ENCODE measurements at regions not wholly inside any gene's neighbourhood (a gene's known extent, or its start where the extent isn't known, plus 50 kb on each side); places are given as distances from the start of the nearest gene placed in this dataset.

DNA sequence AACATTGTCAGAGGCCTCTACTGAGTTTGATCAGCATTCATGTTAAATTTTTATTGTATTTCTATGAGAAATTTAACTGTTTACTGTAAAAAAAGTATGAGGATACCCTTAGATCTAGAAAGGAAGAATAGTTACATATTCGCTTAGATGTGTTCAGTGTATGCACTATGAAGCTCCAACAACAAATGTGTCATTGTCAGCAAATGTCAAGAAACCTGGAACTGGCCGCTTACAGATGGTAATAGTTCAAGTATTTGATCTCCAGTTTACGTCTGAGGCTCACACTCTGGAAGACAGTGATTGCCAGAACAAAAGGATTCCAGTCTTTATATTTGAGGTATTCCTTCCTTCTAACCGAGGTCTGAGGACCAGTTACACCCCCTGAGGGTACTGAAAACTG lies 921.2 kb upstream of the LRRTM1 start:
- DNase-seq (ENCODE audit: low read depth): no peak

DNA sequence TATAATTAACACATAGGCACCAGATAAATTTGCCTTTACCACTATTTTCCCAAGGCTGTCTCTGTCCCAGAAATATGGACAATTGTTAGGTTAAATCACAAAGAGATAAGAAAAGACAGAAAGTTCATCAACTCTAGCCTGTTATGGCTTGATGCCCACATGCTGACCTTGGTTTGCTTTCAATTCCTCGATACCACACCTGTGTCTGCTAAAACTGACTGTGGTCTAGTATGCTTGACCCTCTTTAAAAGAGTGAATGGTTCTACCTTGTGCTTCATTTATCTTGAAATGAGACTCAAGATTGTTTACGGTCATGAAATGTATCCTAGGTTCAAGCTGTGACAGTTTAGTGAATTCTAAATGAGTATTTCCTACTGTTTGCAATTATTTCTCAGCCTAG lies 909.0 kb upstream of the LRRTM1 start:
- no peak for DNase-seq (ENCODE audit: low read depth)

DNA sequence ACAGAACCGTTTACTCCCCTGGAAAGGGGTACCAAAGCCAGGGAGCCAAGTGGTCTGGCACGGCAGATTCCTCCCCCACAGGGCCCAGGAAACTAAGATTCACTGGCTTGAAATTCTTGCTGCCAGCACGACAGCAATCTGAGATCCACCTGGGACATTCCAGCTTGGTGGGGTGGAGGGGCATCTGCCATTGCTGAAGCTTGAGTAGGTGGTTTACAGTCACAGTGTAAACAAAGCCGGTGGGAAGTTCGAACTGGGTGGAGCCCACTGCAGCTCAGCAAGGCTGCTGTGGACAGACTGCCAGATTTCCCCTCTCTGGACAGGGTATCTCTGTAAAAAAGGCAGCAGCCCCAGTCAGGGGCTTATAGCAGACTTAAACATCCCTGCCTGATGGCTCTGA lies 901.7 kb upstream of the LRRTM1 start:
- DNase-seq (ENCODE audit: low read depth): no peak

DNA sequence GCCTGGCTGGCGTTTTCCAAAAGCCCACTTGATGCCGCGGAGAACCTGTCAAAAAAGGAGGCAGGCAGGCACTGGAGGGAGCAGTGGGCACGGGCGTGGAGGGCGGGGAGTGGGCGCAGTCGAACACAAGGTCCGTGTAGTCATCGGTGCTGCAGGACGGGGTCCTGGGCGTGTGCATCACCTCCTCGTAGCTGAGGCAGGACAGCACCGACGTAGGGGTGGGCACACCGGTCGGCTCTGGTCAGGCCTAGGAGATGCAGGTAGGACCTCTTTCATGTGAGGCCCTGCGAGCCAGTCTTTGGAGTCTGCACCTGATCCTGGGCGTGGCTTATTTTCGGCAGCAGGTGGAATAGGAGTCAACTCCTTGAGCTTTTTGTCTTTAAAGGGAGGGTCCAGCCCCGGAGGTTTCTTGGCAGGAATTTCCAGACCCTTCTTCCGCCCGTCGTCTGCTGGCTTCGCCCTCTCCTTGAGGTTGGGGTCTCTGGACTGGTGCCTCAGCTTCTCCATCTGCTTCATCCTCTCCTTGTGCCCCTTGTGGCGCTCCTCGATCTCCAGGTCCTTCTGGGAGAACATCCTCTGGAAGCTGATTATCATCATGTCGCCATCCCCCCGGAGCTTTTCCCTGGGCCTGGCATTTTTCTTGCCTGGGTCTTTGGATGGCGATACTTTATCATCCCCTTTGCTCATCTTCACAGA lies 892.5 kb upstream of the LRRTM1 start:
- no peak for DNase-seq (ENCODE audit: low read depth)

DNA sequence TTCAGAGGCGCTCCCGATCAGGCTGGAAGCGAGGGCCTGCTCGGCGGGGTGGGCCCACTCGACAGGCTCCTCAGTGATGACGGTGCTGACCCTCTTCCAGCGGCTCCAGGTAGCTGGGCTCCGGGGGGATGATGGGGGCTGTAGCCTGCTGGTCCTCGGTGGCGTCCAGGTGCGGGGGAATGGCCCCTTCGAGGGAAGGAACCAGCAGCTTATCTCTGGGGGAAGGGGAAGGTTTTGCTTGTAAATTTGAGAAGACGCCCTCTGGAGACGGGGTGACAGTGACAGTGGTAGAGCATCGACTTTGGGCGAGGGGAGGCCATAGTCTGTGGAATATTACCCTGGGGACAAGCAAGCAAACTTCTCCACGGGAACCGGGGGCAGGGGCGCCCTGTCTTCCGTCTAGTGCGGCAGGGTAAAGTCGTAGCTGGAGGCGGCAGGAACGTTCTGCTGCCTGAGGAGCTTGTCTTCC lies 891.9 kb upstream of the LRRTM1 start:
- DNase-seq (ENCODE audit: low read depth): no peak

DNA sequence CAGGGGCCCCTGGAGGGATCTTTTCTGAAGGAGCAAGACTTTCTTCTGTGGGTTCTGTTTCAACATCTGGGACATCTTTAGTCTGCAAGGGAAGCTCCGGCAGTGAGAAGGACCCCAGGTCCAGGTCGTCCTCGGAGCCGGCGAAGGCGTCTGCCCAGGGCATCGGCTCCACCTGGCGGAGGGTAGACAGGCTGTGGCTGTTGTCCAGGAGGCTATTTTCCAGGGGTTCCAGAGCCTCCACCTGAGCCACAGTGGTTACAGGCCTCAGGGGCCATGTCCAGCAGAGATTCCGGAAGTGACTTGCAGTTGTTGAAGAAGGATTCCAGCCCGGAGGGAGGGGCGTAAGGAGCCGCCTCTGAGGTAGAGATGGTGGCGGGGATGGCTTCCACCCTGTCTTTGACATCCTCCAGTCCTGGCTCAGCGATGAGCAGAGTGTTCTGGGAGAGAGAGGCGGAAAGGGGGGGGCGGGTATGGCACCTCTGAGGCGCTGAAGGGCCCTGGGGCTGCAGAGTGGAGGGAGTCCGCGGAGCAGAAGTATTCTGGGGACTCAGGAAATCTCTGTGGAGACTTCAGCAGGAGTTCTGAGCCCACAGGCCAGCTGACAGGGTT lies 891.3 kb upstream of the LRRTM1 start:
- no peak for DNase-seq (ENCODE audit: low read depth)

DNA sequence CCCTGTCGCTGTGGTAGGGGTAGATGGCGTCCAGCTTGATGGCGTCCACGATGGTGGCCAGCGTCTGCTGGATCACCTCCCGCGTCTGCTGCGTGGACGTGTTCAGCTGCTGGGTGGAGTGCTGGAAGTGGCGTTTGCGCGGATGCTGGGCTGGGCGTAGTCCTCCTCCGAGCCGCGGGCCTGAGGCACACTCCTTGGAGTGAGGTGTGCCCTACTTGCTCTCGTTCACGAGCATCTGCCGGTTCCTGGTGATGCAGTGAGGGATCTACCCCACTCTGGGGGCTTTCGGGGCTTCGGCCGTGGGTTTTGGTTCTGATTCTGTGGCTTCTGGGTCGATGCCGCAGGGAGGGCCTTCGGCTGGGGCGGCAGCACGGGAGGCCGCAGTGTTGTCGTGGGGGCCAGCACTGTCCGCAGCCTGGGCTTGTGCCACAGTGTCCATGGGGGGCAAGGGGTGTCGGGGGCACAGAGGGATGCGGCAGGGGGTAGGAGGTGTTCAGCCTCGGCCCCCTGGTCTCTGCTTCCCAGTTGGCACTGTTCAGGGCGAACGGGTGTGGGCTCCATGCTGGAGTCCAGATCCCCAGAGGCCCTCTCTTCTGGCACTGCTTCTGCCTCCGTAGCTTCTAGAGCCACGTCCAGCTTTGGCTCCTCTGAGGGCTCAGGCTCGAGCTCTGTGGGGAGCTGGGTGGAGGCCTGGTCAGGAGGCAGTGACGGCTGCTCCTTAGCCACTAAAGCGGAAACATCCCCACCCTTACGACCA lies 890.6 kb upstream of the LRRTM1 start:
- DNase-seq (ENCODE audit: low read depth): no peak

DNA sequence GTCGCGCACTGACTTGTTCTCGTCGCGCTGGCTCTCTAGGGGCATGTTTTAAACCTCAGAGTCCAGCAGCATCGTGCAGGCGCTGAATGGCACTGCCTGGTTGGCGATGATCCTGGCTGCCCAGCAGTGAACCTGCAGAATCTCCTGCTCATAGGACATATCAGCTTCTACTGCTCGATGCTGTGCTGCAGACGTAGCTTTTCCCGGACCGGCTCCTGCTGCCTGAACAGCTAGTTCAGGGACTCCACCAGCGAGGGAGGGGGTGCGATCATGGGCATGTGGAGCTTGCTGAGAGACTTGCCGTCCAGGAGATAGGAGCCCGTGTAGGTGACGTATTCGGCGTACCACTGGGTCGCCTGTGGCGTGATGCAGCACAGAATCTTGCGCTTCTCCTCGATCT lies 890.0 kb upstream of the LRRTM1 start:
- no peak for DNase-seq (ENCODE audit: low read depth)

DNA sequence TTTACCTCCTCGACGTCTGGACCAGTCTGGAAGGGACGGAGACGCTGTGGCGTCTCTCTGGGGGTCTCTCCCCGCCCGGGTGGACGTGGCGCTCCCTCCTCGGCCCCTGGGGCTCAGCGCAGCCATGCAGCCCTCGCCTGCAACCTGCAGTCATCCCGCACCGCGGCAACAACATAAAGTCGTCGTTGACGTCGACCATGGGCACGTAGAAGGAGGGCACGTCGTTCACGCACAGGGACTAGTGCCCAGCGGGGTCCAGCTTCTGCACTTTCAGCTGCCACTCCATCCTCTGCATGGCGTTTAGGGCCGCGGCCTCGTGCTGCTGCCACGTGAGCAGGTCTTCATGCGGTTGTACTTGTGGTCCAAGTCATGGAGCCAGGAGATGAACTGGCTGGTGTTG lies 889.6 kb upstream of the LRRTM1 start:
- no peak for DNase-seq (ENCODE audit: low read depth)

DNA sequence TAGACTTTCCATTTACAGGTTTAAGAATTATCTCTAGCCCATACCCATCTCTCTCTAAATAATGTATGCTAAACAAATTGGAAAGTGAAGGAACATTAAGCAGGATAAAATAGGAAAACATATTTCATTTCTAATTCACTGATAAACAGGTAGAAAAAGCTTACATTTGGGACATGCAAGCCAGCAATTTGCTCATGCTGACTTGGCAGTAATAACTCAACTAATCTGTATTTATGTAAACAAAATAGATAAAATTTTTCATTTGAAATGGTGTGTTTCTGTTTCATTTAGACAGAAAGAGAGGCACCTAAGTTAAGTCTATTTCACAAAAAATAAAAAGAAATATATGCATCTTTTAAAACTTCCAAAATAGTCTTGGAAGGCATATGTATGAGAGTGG lies 877.3 kb upstream of the LRRTM1 start:
- DNase-seq (ENCODE audit: low read depth): no peak

DNA sequence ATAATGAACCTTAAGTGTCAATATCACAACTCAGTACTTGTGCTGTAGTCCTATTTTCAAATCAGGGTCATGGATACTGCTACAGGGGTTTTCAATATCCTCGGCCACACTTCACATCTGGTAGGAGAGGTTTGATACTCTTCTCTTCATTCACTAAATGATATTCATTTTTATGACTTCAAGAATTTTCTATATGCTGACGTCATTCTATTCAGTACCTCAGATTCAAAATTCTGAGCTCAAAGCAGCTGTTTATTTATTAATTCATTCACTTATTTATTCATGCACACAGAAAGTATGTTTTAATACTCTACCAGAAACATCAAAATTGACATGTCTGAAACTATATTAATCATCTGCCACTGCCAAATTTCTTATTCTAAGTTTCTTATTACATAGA lies 866.9 kb upstream of the LRRTM1 start:
- no peak for DNase-seq (ENCODE audit: low read depth)

DNA sequence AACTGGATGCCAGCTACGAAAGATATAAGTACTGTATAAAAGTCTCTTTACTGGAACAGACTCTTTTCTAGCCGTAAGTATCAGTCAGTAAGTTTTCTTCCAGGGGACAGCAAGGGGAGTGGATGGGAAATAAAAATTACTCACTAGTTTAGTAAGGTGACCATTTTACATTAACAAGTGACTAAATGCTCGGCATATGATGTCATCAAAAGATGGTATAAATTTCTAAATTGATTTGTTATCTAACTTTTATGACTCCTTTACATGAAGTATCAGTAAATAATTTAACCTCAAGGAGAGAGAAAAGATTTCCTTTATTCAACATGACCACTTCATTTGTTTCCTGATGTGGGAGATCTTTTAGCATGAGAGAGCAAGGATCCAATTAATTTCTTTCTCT lies 859.0 kb upstream of the LRRTM1 start:
- no peak for DNase-seq (ENCODE audit: low read depth)

DNA sequence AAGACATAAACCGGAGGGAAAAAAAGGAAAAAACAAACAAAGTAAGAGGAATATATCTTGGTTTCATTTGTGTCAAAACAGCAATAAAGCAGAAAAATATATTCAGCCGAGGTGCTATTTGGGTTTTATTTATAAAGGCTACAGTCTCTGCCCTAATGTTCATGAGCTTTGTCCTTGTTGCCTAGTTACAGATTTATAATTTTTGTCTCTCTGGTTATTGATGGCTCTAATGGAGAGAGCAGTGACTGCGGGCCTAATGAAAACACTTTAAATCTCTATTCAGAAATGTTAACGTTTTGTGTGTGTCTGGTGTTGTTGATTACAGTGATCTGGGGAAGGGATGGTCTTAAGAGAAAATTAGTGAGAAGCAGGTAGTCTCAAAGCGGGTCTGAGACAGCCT lies 854.0 kb upstream of the LRRTM1 start:
- DNase-seq (ENCODE audit: low read depth): no peak

DNA sequence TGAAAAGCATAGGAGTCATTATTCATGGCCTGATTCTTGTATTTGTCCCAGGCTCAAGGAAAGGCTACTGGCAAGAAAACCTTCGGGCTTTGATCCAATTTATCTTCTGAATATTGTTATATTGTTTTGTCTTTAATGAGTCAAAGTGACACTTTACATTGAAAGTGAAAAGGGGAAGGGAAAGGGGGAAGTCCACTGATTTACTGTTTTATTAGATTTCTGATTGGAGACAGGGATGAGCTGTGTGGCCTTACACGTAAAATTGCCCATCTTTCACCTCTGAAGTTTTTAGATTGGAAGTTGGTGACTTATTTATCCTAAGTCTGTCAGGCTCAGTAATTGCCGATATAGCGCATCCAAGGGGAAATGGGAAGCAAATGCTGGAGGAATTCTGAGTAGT lies 843.8 kb upstream of the LRRTM1 start:
- no peak for DNase-seq (ENCODE audit: low read depth)

DNA sequence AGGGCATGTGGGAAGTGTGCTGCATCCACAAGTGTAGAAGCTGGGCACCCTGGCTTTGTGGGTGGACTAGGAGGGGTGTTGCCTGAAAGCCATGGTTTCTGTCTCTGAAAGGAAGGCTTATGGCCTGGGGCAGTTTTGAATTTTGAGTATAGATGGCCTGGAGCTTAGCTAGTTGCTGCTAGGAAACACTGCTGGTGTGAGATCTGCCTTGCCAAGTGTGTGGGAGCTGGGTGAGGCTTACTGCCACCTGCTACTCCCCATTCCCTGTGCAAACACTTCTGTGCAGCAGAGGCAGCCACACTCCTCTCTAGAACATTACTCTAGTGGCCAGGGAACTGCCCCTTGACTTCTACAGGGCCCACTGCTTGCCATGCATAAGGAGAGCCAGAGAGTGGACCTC lies 831.7 kb upstream of the LRRTM1 start:
- DNase-seq (ENCODE audit: low read depth): no peak

DNA sequence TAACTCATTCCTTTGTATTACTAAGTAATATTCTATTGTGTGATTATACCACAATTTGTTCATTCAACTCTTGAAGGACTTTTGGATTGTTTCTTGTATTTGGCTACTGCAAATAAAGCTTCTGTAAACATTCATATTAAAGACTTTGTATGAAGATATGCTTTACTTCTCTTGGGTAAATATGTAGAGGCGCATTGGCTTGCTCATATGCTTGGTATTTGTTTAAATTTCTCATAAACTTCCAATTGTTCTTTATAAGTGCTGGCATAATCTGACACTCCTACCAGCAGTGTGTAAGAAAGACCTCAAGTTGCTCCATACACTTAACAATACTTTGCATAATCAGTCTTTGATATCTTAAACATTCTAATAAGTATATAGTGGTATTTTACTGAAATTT lies 792.8 kb upstream of the LRRTM1 start:
- DNase-seq (ENCODE audit: low read depth): no peak

DNA sequence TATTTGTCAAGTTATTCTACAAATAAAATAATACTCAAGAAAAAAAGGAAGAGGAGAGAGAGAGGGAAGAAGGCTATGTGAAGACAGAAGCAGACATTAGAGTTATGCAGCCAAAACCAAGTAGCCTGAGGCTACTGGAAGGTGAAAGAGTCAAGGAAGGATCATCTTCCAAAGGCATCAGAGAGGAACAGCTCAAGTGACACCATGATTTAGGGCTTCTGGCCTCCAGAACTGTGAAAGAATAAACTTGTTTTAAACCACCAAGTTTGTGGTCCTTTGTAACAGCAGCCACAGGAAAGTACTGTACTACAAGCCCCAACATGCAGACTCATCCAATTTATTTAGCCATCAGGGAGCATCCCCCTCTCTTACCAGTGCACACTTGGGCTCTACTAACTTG lies 788.5 kb upstream of the LRRTM1 start:
- DNase-seq (ENCODE audit: low read depth): no peak

DNA sequence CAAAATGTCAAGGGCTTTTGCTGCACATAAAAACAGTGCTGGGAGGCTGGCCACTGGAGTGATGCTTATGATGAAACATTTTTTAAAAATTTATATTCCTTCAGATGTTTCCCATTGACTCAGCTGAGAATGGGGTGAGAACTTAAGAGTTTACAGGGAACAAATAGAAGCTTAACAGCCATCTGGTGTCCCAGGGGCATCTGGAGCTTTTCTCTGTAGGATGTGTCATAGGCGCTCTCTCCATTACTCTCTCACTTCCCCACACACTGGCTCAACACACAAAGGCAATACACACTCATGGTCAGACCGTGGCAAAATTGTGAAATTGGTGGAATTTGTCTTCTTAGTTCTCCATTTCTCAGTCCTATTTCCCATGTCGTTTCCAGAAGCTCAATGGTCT lies 783.1 kb upstream of the LRRTM1 start:
- DNase-seq (ENCODE audit: low read depth): no peak

DNA sequence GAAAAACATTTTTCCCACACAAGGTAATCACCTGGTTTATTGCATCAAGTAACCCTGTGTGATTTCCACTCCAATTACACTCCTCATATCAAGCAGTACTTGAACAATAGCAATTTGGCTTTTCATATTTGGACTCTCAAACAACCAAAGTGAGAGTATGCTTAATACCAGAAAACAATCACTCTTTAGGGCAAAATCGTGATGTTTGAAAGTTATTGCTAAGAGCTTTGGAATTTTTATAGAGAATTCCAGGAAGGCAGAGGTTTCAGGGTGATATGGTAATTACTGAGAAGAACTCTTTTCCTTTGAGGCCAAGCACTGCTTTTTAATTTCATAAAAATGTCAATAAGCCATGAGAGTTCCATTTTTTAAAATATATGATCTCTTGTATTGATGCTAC lies 779.5 kb upstream of the LRRTM1 start:
- no peak for DNase-seq (ENCODE audit: low read depth)

DNA sequence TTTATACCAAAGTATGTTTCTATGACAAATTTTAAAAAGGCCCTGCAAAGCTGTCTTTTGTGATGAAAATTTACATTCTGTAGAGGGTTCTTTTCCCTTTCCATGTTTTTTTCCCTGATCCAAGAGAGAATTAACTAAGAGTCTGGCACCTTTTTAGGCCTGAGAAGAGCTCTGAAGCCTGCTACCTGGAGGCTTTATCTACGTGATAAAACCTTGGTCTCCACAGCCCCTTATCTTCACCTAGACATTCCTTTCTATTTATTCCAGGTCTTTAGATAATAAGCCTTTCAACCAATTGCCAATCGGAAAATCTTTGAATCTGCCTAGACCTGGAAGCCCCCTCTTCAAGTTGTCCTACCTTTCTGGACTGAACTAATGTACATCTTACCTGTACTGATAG lies 774.1 kb upstream of the LRRTM1 start:
- DNase-seq (ENCODE audit: low read depth): no peak

DNA sequence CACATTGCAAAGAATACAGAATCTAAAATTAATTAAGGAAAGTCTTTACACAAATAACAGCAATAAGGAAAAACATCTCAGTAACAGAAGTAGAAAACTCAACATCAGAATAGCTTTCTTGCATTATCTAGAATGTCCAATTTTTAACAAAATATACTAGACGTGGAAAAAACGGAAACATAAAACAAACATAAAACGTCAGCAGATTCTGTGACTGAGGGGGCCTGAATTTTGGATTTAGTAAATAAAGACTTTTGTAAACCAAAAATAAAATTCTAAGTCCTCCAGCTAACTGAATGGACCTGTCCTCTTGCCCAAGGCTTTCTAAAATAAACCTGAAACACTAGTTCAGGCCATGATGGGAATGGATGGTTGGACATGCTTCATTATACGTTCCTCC lies 773.5 kb upstream of the LRRTM1 start:
- no peak for DNase-seq (ENCODE audit: low read depth)

DNA sequence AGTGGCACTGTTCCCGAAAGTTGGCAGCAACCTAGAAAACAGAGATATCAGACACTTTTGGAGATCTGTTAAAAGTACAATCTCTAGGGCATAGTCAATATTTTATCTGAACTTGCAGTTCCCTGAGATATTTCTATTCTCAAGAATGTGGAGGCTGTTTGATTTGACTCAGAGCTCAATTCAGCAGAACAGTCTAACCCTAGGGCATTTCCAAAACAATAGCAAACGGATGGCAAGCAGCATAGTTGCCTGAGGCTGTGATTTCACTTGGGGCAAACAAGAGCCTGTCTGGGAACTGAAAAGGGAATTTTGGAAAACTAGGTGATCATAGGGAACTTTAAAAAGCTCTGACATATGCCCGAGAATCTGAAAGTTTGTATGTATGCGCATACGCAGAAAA lies 772.8 kb upstream of the LRRTM1 start:
- DNase-seq (ENCODE audit: low read depth): no peak

DNA sequence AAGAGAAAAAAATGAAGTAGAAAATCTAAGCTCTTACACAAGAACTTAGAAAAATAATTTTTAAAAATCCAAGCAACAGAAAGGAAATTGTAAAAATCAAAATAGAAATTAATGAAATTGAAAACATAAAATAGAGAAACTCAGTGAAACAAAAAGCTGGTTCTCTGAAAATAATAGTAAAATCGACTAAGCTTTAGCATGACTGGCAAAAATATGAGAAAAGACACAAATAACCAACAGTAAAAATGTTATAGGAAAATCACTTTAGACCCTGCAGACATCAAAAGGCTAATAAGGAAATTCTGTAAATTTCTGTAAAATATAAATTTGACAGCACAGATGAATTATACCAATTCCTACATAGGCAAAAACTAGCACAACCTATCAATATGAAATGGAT lies 768.9 kb upstream of the LRRTM1 start:
- DNase-seq (ENCODE audit: low read depth): no peak

Measured in T follicular helper cell (primary cell).